GF-D8 (cell line): ENCODE measurements at regions not wholly inside any gene's neighbourhood (a gene's known extent, or its start where the extent isn't known, plus 50 kb on each side); places are given as distances from the start of the nearest gene placed in this dataset.

Experiments
- DNase-seq: peaks from one replicate; lab custom pipeline; 2025; lab: John Stamatoyannopoulos, UW

DNA sequence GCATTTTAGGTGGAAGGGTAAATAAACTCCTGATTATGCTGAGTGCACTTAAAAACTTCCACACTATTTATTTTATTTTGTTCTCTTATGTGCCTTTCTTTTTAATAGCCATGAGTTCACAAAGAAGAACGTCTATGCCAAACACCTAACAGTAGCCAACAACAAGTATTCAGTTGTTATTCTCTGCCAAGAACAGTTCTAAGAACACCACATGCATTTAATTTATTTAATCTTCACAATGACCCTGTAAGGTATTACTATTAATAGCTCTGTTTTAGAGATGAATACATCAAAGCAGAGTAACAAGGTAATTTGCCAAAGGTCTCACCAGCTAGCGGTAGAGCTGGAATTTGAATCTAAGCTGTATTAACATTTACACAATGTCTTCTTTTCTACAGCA lies 240.1 kb downstream of the ALG10B start:
- DNase-seq, result no peak

DNA sequence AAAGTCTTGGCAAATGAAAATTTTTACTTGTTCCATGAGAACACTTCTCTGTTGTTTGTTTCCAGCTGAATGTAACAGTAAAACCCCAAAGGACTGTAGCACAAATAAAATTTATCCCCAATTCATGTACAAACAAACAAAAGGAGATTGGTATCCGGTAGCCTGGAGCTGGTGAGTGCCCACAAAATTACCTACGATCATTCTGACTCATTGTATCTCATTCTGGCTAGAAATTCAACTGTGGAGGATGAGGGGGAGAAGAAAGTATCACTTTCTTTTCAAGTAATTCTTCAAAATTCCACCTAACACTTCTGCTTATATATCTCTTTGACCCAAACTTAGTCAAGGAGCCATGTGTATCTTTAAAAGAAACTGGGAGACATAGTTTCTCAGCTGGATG lies 268.5 kb downstream of the ALG10B start:
- no peak for DNase-seq

DNA sequence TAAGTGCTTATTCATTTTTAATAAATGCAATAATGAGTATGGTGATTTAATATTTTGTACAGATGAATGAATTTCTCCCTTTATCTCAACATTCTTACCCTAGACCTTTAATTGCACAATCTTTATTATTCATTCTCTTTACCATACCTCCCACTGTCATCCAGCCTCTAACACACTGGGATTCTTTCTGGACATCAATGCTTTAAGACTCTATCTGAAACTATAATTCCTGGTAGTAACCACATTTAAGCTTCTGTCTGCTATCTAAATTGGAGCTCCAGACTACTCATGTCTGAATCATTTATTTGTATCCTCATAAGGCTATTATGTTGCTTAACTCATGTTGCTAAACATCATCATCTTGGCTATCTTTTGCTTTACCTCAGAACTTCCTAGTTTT lies 270.2 kb downstream of the ALG10B start:
- no peak for DNase-seq

DNA sequence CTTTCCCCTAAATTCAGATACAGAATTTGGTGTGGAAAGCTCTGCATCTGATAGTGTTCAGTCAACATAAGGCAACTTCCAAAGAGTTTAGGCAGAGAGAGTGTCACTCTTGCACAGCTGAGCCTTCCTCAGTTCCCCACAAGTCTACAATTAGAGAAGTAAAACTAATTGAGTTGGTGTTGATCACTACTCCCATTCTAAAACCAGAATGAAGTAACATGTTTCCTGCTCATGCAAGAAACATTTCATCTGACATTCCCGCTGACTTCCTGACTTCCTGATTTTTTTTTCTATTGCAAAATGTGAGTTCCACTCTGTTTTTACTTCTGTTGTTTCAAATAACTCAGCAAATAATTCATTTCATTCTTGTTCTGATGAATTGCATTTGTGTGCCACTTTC lies 271.0 kb downstream of the ALG10B start:
- no peak for DNase-seq

DNA sequence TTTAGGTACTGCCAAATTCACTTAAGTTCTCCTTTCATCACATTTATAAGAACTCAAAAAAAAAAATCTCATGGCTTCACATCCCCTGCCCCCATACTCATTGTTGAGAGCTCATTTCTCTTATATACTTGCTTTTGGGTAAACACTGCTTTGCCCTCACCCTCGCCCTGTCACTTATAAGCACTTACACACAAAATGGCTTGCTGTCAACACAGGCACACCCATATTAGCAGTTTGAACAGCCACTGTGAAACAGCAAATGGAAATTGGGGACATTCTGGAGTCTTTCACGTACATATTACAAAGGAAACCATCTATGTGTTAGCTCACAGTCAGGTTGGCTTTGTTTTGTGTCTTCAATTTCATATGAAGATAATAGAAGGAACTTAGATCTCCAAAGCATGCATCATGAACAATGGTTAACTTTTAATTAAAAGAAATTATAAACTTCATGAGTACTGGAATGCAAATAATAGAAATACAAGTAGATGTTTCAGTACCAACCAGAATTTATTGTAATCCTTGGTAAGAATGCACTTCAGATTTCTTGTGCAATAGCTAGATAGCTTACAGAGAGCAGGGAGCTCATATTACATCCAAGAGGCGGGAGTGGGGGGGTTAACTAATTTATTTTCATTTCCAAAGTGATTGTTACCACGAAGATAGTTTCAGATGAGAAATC lies 272.2 kb downstream of the ALG10B start:
- DNase-seq, result no peak

DNA sequence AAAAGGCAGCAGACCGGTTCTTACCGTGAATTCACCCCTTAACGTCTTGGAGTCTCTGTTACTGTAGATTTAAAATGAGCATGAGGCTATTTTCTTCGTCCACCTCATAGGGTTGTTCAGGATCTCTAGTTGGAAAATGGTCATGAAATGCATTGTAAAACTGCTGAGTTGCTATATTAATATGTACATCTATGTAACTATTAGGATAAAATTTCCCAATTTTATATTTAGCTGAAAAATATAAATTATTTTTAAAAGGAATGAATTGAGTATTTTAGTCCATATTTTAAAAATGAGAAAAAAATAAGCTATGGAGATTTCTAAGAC lies 272.7 kb downstream of the ALG10B start:
- DNase-seq, result no peak

DNA sequence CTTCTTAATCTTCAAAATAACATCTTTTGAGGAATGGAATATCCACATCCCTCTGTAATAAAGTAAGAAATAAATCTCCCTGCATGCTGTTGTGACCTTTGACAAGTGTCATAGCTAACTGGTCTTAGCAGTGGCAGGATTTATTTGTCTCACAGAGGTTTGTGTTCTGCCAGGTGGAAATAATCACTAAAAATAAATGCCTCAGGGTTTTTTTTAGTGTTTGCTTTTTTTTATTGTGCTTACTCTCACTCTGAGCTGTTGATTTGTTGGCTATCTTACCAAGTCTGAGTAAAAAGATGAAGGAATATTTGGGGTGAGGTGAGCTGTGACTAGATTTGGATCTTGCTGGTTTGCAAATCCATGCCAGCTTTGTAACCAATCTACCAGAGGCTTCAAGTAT lies 285.4 kb downstream of the ALG10B start:
- no peak for DNase-seq
